HFFc6 (cell line): ENCODE measurements at regions not wholly inside any gene's neighbourhood (a gene's known extent, or its start where the extent isn't known, plus 50 kb on each side); places are given as distances from the start of the nearest gene placed in this dataset.

ENCODE experiments used
- DNase-seq: peaks from one replicate; pipeline ENCODE4 v3.0.0-alpha.2; 2018
- H3K27ac Mint-ChIP-seq: 2 replicates; pipeline ENCODE4 v1.8.0; 2020; ENCODE audit warnings: mild to moderate bottlenecking, mixed read lengths
- H3K27me3 Mint-ChIP-seq: 2 replicates; pipeline ENCODE4 v1.8.0; 2021; ENCODE audit warnings: mild to moderate bottlenecking, moderate library complexity, mixed read lengths; ENCODE audit not compliant: insufficient read depth
- H3K36me3 Mint-ChIP-seq: 2 replicates; pipeline ENCODE4 v1.8.0; 2021; ENCODE audit warnings: low read depth, mixed read lengths
- H3K4me1 Mint-ChIP-seq: 2 replicates; pipeline ENCODE4 v1.8.0; 2020; ENCODE audit warnings: low read depth, mixed read lengths
- H3K4me3 Mint-ChIP-seq: 2 replicates; pipeline ENCODE4 v1.8.0; 2020; ENCODE audit warnings: mild to moderate bottlenecking, moderate library complexity, mixed read lengths
- H3K9me3 Mint-ChIP-seq: 2 replicates; pipeline ENCODE4 v1.8.0; 2020; ENCODE audit warnings: mild to moderate bottlenecking, mixed read lengths
- TF ChIP-seq, protein P1 (sequence below): fragments of 200-600 bp; sonication (generic); IDR thresholded peaks from 2 replicates; pipeline ENCODE4 v1.5.0; 2021; ENCODE audit warnings: antibody characterized with exemption, mild to moderate bottlenecking

- Mint-ChIP-seq H3K27ac (no peak overlapping the region), H3K27me3 (no peaks in the 10 kb centered on the region; the same call in none of the 2 replicates), H3K4me1 (no peaks in the 10 kb centered on the region), H3K4me3 (no peak overlapping the region), H3K36me3 (no peaks in the 10 kb centered on the region), H3K9me3 (peaks cover 25% of the 10 kb centered on the region)
- TF ChIP-seq, protein P1, sequence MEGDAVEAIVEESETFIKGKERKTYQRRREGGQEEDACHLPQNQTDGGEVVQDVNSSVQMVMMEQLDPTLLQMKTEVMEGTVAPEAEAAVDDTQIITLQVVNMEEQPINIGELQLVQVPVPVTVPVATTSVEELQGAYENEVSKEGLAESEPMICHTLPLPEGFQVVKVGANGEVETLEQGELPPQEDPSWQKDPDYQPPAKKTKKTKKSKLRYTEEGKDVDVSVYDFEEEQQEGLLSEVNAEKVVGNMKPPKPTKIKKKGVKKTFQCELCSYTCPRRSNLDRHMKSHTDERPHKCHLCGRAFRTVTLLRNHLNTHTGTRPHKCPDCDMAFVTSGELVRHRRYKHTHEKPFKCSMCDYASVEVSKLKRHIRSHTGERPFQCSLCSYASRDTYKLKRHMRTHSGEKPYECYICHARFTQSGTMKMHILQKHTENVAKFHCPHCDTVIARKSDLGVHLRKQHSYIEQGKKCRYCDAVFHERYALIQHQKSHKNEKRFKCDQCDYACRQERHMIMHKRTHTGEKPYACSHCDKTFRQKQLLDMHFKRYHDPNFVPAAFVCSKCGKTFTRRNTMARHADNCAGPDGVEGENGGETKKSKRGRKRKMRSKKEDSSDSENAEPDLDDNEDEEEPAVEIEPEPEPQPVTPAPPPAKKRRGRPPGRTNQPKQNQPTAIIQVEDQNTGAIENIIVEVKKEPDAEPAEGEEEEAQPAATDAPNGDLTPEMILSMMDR, result no peak
- no peak for DNase-seq
Observed at GRCh38 chr10:8305876-8306652, 251.6 kb downstream of the GATA3 start.

GRCh38 chr10:8306685-8307364 is 252.3 kb downstream of the GATA3 start:
- TF ChIP-seq, protein P1, result no peak
- peaks cover 31% of the 10 kb centered on the region for H3K9me3 Mint-ChIP-seq
- H3K36me3 Mint-ChIP-seq, result no peaks in the 10 kb centered on the region
- no peak for DNase-seq
- no peaks in the 10 kb centered on the region; the same call in none of the 2 replicates for H3K27me3 Mint-ChIP-seq
- H3K4me1 Mint-ChIP-seq, result no peaks in the 10 kb centered on the region
- H3K27ac Mint-ChIP-seq, result no peak overlapping the region
- no peak overlapping the region for H3K4me3 Mint-ChIP-seq

- Mint-ChIP-seq H3K9me3 (peaks cover 26% of the 10 kb centered on the region), H3K27ac (no peak overlapping the region), H3K27me3 (no peaks in the 10 kb centered on the region), H3K4me1 (no peaks in the 10 kb centered on the region), H3K36me3 (no peaks in the 10 kb centered on the region), H3K4me3 (no peak overlapping the region)
- no peak for DNase-seq
- TF ChIP-seq, protein P1, result no peak
Observed at GRCh38 chr10:8310930-8311329, 256.4 kb downstream of the GATA3 start.

DNA sequence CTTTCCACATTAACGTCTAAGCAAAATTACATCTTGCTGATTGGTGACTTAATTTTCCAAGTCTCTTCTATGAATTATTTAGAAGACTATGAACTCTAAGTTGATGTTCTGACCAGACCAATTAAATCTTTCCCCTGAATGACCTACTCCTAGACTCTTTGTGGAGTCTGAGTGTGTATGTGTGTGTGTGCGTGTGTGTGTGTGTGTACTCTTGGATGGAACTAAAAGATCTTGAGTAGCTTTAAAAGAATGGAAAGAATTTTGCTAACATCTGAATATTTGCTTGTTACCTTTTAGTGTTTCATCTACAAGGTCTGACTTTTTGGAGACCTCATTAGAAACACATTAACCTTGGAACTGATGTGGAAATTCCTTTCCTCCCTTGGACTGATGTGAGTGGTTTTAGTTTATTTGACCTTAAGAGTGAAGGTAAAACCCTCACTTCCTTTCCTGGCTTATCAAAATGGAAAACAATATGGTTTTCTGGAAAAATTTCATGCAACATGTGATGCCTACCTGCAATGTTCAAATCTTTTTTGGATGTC is 257.1 kb downstream of the GATA3 start:
- Mint-ChIP-seq H3K9me3 (peaks cover 26% of the 10 kb centered on the region), H3K4me1 (no peaks in the 10 kb centered on the region), H3K4me3 (no peak overlapping the region), H3K27me3 (no peaks in the 10 kb centered on the region), H3K27ac (no peak overlapping the region), H3K36me3 (no peaks in the 10 kb centered on the region)
- DNase-seq, result no peak
- TF ChIP-seq, protein P1, result no peak

GRCh38 chr10:8312079-8312478 is 257.6 kb downstream of the GATA3 start:
- H3K27ac Mint-ChIP-seq, result no peak overlapping the region
- peaks cover 26% of the 10 kb centered on the region for H3K9me3 Mint-ChIP-seq
- no peaks in the 10 kb centered on the region for H3K36me3 Mint-ChIP-seq
- H3K4me3 Mint-ChIP-seq, result no peak overlapping the region
- H3K4me1 Mint-ChIP-seq, result no peaks in the 10 kb centered on the region
- TF ChIP-seq, protein P1, result no peak
- no peaks in the 10 kb centered on the region for H3K27me3 Mint-ChIP-seq
- no peak for DNase-seq
